Liver (tissue), 3 donors: ENCODE measurements at regions not wholly inside any gene's neighbourhood (a gene's known extent, or its start where the extent isn't known, plus 50 kb on each side); places are given as distances from the start of the nearest gene placed in this dataset.

Experiments
- JUND ChIP-seq, 2 donors: IDR thresholded peaks; 2 replicates each; pipeline ENCODE4 v1.6.1; 2016; ENCODE audit warnings: antibody characterized with exemption in 2 of 2
- RAD21 ChIP-seq, 2 donors: IDR thresholded peaks; 2 replicates each; pipeline ENCODE4 v1.6.1; 2016; ENCODE audit warnings: antibody characterized with exemption in 2 of 2, mild to moderate bottlenecking in 2 of 2
- SP1 ChIP-seq: IDR thresholded peaks from 2 replicates; pipeline ENCODE4 v1.6.1; 2018; ENCODE audit warnings: antibody characterized with exemption, mild to moderate bottlenecking
- TAF1 ChIP-seq: conservative IDR thresholded peaks from 2 replicates; pipeline ENCODE4 v1.6.1; 2016; ENCODE audit warnings: antibody characterized with exemption, mild to moderate bottlenecking
- YY1 ChIP-seq: IDR thresholded peaks from 2 replicates; pipeline ENCODE4 v1.6.1; 2016; ENCODE audit warnings: antibody characterized with exemption, mild to moderate bottlenecking
- TF ChIP-seq, protein P1 (sequence below): fragments of 150-350 bp; IDR thresholded peaks from 2 replicates; pipeline ENCODE4 v1.5.1; 2017; ENCODE audit warnings: improper control_type of control experiment, low read depth, low read length; ENCODE audit not compliant: missing input control
- TF ChIP-seq, protein P2 (sequence below): IDR thresholded peaks from 2 replicates; pipeline ENCODE4 v1.6.1; 2016; ENCODE audit warnings: antibody characterized with exemption
- TF ChIP-seq, protein P3 (sequence below): IDR thresholded peaks from 2 replicates; pipeline ENCODE4 v1.6.1; 2016; ENCODE audit warnings: antibody characterized with exemption
- TF ChIP-seq, protein P4 (sequence below): IDR thresholded peaks from 2 replicates; pipeline ENCODE4 v1.6.1; 2016; ENCODE audit warnings: antibody characterized with exemption, mild to moderate bottlenecking
- TF ChIP-seq, protein P5 (sequence below): IDR thresholded peaks from 2 replicates; pipeline ENCODE4 v1.6.1; 2016; ENCODE audit warnings: antibody characterized with exemption
- donor health status: healthy.
- donor health status: healthy.

DNA sequence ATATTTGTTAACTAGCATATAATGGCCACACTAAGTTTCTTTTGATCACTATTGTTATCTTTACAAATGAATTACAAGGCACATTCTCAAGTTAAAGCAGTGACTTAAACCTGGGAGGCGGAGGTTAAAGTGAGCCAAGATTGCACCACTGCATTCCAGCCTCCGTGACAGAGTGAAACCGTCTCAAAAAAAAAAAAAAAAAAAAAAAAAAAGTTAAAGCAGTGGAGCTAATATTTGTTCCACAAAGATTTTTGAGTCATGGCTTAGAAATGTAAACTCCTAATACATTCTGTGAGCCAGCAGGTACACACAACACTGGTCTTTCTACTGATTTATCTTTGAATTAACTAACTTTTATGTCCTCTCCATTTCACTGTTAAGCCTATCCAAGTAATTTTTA, 221.7 kb upstream of the HTR1E start:
- TF ChIP-seq, protein P1, sequence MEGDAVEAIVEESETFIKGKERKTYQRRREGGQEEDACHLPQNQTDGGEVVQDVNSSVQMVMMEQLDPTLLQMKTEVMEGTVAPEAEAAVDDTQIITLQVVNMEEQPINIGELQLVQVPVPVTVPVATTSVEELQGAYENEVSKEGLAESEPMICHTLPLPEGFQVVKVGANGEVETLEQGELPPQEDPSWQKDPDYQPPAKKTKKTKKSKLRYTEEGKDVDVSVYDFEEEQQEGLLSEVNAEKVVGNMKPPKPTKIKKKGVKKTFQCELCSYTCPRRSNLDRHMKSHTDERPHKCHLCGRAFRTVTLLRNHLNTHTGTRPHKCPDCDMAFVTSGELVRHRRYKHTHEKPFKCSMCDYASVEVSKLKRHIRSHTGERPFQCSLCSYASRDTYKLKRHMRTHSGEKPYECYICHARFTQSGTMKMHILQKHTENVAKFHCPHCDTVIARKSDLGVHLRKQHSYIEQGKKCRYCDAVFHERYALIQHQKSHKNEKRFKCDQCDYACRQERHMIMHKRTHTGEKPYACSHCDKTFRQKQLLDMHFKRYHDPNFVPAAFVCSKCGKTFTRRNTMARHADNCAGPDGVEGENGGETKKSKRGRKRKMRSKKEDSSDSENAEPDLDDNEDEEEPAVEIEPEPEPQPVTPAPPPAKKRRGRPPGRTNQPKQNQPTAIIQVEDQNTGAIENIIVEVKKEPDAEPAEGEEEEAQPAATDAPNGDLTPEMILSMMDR = no peak
- TF ChIP-seq RAD21 (IDR thresholded peaks at IDR 0.05) = no peak
- TF ChIP-seq TAF1 = no peak
- TF ChIP-seq, protein P2, sequence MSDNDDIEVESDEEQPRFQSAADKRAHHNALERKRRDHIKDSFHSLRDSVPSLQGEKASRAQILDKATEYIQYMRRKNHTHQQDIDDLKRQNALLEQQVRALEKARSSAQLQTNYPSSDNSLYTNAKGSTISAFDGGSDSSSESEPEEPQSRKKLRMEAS = no peak
- no peak for TF ChIP-seq JUND (IDR thresholded peaks at IDR 0.05)
- TF ChIP-seq, protein P3, sequence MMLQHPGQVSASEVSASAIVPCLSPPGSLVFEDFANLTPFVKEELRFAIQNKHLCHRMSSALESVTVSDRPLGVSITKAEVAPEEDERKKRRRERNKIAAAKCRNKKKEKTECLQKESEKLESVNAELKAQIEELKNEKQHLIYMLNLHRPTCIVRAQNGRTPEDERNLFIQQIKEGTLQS = no peak
- TF ChIP-seq, protein P4, sequence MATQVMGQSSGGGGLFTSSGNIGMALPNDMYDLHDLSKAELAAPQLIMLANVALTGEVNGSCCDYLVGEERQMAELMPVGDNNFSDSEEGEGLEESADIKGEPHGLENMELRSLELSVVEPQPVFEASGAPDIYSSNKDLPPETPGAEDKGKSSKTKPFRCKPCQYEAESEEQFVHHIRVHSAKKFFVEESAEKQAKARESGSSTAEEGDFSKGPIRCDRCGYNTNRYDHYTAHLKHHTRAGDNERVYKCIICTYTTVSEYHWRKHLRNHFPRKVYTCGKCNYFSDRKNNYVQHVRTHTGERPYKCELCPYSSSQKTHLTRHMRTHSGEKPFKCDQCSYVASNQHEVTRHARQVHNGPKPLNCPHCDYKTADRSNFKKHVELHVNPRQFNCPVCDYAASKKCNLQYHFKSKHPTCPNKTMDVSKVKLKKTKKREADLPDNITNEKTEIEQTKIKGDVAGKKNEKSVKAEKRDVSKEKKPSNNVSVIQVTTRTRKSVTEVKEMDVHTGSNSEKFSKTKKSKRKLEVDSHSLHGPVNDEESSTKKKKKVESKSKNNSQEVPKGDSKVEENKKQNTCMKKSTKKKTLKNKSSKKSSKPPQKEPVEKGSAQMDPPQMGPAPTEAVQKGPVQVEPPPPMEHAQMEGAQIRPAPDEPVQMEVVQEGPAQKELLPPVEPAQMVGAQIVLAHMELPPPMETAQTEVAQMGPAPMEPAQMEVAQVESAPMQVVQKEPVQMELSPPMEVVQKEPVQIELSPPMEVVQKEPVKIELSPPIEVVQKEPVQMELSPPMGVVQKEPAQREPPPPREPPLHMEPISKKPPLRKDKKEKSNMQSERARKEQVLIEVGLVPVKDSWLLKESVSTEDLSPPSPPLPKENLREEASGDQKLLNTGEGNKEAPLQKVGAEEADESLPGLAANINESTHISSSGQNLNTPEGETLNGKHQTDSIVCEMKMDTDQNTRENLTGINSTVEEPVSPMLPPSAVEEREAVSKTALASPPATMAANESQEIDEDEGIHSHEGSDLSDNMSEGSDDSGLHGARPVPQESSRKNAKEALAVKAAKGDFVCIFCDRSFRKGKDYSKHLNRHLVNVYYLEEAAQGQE = no peak
- TF ChIP-seq YY1 = no peak
- TF ChIP-seq SP1 = no peak
- TF ChIP-seq, protein P5, sequence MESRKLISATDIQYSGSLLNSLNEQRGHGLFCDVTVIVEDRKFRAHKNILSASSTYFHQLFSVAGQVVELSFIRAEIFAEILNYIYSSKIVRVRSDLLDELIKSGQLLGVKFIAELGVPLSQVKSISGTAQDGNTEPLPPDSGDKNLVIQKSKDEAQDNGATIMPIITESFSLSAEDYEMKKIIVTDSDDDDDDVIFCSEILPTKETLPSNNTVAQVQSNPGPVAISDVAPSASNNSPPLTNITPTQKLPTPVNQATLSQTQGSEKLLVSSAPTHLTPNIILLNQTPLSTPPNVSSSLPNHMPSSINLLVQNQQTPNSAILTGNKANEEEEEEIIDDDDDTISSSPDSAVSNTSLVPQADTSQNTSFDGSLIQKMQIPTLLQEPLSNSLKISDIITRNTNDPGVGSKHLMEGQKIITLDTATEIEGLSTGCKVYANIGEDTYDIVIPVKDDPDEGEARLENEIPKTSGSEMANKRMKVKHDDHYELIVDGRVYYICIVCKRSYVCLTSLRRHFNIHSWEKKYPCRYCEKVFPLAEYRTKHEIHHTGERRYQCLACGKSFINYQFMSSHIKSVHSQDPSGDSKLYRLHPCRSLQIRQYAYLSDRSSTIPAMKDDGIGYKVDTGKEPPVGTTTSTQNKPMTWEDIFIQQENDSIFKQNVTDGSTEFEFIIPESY = no peak
